ENCODE measurements at regions not wholly inside any gene's neighbourhood (a gene's known extent, or its start where the extent isn't known, plus 50 kb on each side); places are given as distances from the start of the nearest gene placed in this dataset.

DNA sequence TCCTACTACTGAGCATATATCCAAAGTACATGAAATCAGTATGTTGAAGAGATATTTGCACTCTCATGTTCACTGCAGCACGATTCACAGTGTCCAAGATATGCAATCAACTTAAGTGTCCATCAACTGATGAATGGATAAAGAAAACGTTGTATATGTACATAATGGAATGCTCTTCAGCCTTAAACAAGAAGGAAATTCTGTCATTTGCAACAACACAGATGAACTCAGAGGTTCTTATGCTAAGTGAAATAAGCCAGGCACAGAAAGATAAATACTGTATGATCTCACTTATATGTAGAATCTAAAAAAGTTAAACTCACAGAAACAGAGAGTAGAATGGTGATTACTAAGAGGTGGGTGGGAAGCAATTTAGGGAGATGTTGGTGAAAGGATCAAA, 149.2 kb downstream of the EVA1A start (continued):
- no peak for TF ChIP-seq REST (IDR thresholded peaks at IDR 0.05; ENCODE audit: unreplicated experiment)
- TF ChIP-seq STAT1 (IDR thresholded peaks at IDR 0.05; ENCODE audit: unreplicated experiment) = no peak
- TF ChIP-seq ZNF114 (CRISPR knock-in tag; IDR thresholded peaks at IDR 0.05) = no peak
- no peak for TF ChIP-seq CREB1 (CRISPR knock-in tag; IDR thresholded peaks at IDR 0.05; ENCODE audit: low read depth)
- TF ChIP-seq, protein P1, sequence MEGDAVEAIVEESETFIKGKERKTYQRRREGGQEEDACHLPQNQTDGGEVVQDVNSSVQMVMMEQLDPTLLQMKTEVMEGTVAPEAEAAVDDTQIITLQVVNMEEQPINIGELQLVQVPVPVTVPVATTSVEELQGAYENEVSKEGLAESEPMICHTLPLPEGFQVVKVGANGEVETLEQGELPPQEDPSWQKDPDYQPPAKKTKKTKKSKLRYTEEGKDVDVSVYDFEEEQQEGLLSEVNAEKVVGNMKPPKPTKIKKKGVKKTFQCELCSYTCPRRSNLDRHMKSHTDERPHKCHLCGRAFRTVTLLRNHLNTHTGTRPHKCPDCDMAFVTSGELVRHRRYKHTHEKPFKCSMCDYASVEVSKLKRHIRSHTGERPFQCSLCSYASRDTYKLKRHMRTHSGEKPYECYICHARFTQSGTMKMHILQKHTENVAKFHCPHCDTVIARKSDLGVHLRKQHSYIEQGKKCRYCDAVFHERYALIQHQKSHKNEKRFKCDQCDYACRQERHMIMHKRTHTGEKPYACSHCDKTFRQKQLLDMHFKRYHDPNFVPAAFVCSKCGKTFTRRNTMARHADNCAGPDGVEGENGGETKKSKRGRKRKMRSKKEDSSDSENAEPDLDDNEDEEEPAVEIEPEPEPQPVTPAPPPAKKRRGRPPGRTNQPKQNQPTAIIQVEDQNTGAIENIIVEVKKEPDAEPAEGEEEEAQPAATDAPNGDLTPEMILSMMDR (conservative IDR thresholded peaks at IDR 0.05; ENCODE audit: low read depth in 2 of 2) = no peak
- no peak for TF ChIP-seq ZNF331 (CRISPR knock-in tag; IDR thresholded peaks at IDR 0.05; ENCODE audit: low read depth)
- TF ChIP-seq JUNB (IDR thresholded peaks at IDR 0.05; ENCODE audit: unreplicated experiment) = no peak
- no peak for TF ChIP-seq ETS1 (IDR thresholded peaks at IDR 0.05)

DNA sequence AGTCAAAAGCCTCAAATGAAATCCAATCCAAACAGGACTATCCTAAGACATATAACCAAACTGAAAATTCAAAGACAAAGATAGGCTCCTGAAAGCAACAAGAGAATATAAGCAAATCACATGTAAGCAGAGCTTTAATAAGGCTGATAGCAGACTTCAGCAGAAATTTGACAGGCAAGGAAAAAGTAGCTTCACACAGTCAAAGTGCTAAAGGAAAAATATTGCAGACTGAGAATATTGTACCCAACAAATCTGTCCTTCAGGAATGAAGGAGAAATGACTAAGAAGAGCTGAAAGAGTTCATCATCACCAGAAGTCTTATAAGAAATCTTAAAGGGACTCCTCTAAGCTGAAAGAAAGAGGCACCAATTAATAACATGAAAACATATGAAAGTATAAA, 150.0 kb downstream of the EVA1A start:
- no peaks in the 10 kb centered on the region for H3K79me2 ChIP-seq (replicated peaks; ENCODE audit: insufficient read depth)
- H2AFZ ChIP-seq = no peak overlapping the region
- no peak for DNase-seq (ENCODE audit: low spot score)
- peaks cover 7% of the 10 kb centered on the region for H3K4me1 Mint-ChIP-seq
- no peaks in the 10 kb centered on the region for H3K27me3 Mint-ChIP-seq (ENCODE audit: insufficient read depth, low read depth, poor library complexity)
- no peak overlapping the region for H3K27ac Mint-ChIP-seq
- 0 out of 3 replicates have a peak, but pooled peaks cover 8% of the 10 kb centered on the region for H3K9me3 Mint-ChIP-seq
- H4K20me1 ChIP-seq (replicated peaks; ENCODE audit: insufficient read depth) = no peaks in the 10 kb centered on the region
- no peaks in the 10 kb centered on the region for H3F3A ChIP-seq (replicated peaks; ENCODE audit: low read depth)
- H3K4me1 ChIP-seq (ENCODE audit: insufficient read depth) = peaks cover 8% of the 10 kb centered on the region
- H3K36me3 ChIP-seq (ENCODE audit: insufficient read depth) = no peaks in the 10 kb centered on the region
- peaks cover 10% of the 10 kb centered on the region; the same call in 1 of the 3 replicates for H3K36me3 Mint-ChIP-seq (ENCODE audit: low read depth)
- no peak overlapping the region for H3K4me2 ChIP-seq
- H3K4me3 Mint-ChIP-seq = no peak overlapping the region
- no peaks in the 10 kb centered on the region for H3K9me2 ChIP-seq (ENCODE audit: insufficient read depth)
- no peak overlapping the region for H3K27ac ChIP-seq (ENCODE audit: low read depth)
- H3K27me3 ChIP-seq (ENCODE audit: insufficient read depth) = no peaks in the 10 kb centered on the region
- H3K4me3 ChIP-seq = no peak overlapping the region
- ATAC-seq = no peak
- TF ChIP-seq EZH2phosphoT487 (IDR thresholded peaks at IDR 0.05; ENCODE audit: unreplicated experiment) (no peak), CREB1 (CRISPR knock-in tag; IDR thresholded peaks at IDR 0.05; ENCODE audit: low read depth) (no peak), EZH2 (IDR thresholded peaks at IDR 0.05; ENCODE audit: low read depth, unreplicated experiment) (no peak), ETS1 (IDR thresholded peaks at IDR 0.05) (no peak), REST (IDR thresholded peaks at IDR 0.05; ENCODE audit: unreplicated experiment) (no peak), POLR2AphosphoS5 (IDR thresholded peaks at IDR 0.05; ENCODE audit: low read depth) (no peak), ZNF114 (CRISPR knock-in tag; IDR thresholded peaks at IDR 0.05) (no peak), NANOG (IDR thresholded peaks at IDR 0.05; ENCODE audit: borderline replicate concordance) (no peak), STAT1 (IDR thresholded peaks at IDR 0.05; ENCODE audit: unreplicated experiment) (no peak)
- TF ChIP-seq, protein P1 (conservative IDR thresholded peaks at IDR 0.05; ENCODE audit: low read depth in 2 of 2) = no peak

Data from GM23338 (cell line).